Sigmoid colon (tissue), 4 donors: ENCODE measurements at regions not wholly inside any gene's neighbourhood (a gene's known extent, or its start where the extent isn't known, plus 50 kb on each side); places are given as distances from the start of the nearest gene placed in this dataset.

Experiments used
- POLR2A ChIP-seq, 2 donors: fragments of 450-650 bp; IDR thresholded peaks; one replicate each; pipeline ENCODE4 v1.6.1; 2016; ENCODE audit warnings: antibody characterized with exemption in 2 of 2, mild to moderate bottlenecking in 2 of 2, moderate library complexity in 2 of 2
- POLR2AphosphoS5 ChIP-seq, 4 donors: sonication (generic); formaldehyde crosslinking; IDR thresholded peaks; one replicate each; pipeline ENCODE4 v1.6.1; 2017; ENCODE audit warnings: antibody characterized with exemption in 4 of 4
- TF ChIP-seq, protein P1 (sequence below), 4 experiments: fragments of 450-650 bp in 3 of 4; fragments of 200-600 bp in 1 of 4; IDR thresholded peaks; one replicate each; pipeline ENCODE4 v1.5.1; 2016 to 2019; ENCODE audit warnings: antibody characterized with exemption in 4 of 4, mild to moderate bottlenecking in 3 of 4, moderate library complexity in 2 of 4

DNA sequence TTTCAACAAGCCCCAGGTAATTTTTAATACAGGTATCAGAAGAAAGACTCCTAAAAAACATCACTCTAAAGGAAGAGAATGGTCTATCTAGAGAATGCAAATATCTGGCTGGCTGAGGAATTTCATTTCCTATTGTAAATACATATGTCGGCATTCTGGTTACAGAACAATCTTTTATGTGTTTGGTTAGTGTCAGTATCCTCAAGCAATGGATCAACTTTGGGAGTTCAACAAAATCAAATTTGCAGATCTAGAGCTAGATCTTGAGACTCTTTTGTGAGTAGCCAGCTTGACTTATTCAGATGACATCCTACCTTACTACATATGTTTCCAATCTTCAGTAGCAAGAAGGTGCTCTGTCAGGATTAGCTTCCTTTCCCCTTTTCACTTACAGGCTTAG, 145.1 kb downstream of the BTC start:
- TF ChIP-seq, protein P1, sequence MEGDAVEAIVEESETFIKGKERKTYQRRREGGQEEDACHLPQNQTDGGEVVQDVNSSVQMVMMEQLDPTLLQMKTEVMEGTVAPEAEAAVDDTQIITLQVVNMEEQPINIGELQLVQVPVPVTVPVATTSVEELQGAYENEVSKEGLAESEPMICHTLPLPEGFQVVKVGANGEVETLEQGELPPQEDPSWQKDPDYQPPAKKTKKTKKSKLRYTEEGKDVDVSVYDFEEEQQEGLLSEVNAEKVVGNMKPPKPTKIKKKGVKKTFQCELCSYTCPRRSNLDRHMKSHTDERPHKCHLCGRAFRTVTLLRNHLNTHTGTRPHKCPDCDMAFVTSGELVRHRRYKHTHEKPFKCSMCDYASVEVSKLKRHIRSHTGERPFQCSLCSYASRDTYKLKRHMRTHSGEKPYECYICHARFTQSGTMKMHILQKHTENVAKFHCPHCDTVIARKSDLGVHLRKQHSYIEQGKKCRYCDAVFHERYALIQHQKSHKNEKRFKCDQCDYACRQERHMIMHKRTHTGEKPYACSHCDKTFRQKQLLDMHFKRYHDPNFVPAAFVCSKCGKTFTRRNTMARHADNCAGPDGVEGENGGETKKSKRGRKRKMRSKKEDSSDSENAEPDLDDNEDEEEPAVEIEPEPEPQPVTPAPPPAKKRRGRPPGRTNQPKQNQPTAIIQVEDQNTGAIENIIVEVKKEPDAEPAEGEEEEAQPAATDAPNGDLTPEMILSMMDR (IDR thresholded peaks at IDR 0.05) = no peak
- TF ChIP-seq POLR2A (IDR thresholded peaks at IDR 0.05) (no peak), POLR2AphosphoS5 (IDR thresholded peaks at IDR 0.05) (no peak)
